Smooth muscle cell (in vitro differentiated cells): ENCODE measurements at regions not wholly inside any gene's neighbourhood (a gene's known extent, or its start where the extent isn't known, plus 50 kb on each side); places are given as distances from the start of the nearest gene placed in this dataset.

Experiments
- DNase-seq: peaks from one replicate; lab custom pipeline; 2025; ENCODE audit not compliant: unreplicated experiment; lab: John Stamatoyannopoulos, UW
- H2AFZ ChIP-seq: fragments of 200-600 bp; sonication (generic); 2 replicates; pipeline ENCODE4 v1.6.0; 2016; ENCODE audit warnings: antibody characterized with exemption, low read depth, mild to moderate bottlenecking
- H3F3A ChIP-seq: fragments of 200-600 bp; sonication (generic); 2 replicates; pipeline ENCODE4 v1.6.0; 2017; ENCODE audit warnings: antibody characterized with exemption, low read depth
- H3K27ac ChIP-seq: fragments of 200-600 bp; sonication (generic); 2 replicates; pipeline ENCODE4 v1.5.1; 2016; ENCODE audit warnings: low read depth, mild to moderate bottlenecking
- H3K27me3 ChIP-seq: fragments of 200-600 bp; sonication (generic); 2 replicates; pipeline ENCODE4 v1.6.1; 2016; ENCODE audit warnings: low read depth, mild to moderate bottlenecking
- H3K36me3 ChIP-seq: fragments of 200-600 bp; sonication (generic); 2 replicates; pipeline ENCODE4 v1.5.1; 2016; ENCODE audit warnings: low read depth
- H3K4me1 ChIP-seq: fragments of 200-600 bp; sonication (generic); 2 replicates; pipeline ENCODE4 v1.5.1; 2016; ENCODE audit warnings: low read depth
- H3K4me2 ChIP-seq: fragments of 200-600 bp; sonication (generic); 2 replicates; pipeline ENCODE4 v1.6.0; 2016; ENCODE audit warnings: mild to moderate bottlenecking
- H3K4me3 ChIP-seq: fragments of 200-600 bp; sonication (generic); 2 replicates; pipeline ENCODE4 v1.5.1; 2016; ENCODE audit warnings: mild to moderate bottlenecking
- H3K79me2 ChIP-seq: fragments of 200-600 bp; sonication (generic); 2 replicates; pipeline ENCODE4 v1.6.0; 2016; ENCODE audit warnings: low read depth, mild to moderate bottlenecking
- H3K9ac ChIP-seq: fragments of 200-600 bp; sonication (generic); 2 replicates; pipeline ENCODE4 v1.6.0; 2016; ENCODE audit warnings: low read depth
- H3K9me3 ChIP-seq: fragments of 200-600 bp; sonication (generic); replicated peaks from 2 replicates; pipeline ENCODE4 v1.5.1; 2016; ENCODE audit warnings: low read depth
- H4K20me1 ChIP-seq: fragments of 200-600 bp; sonication (generic); 2 replicates; pipeline ENCODE4 v1.6.0; 2016; ENCODE audit warnings: low read depth
- CTCF ChIP-seq: fragments of 200-600 bp; sonication (generic); IDR thresholded peaks from 2 replicates; pipeline ENCODE4 v1.5.1; 2017; ENCODE audit warnings: borderline replicate concordance, mild to moderate bottlenecking, antibody characterized with exemption; ENCODE audit not compliant: insufficient read depth, poor library complexity, severe bottlenecking
- WGBS: methylation state at CpG from one replicate; pipeline ENCODE4 v1.1.7; 2016; ENCODE audit warnings: low lambda C conversion rate; 5-methylcytosine and 5-hydroxymethylcytosine counted together

GRCh38 chr15:62296756-62297507 lies 131.8 kb upstream of the C2CD4B start:
- H3K27ac ChIP-seq = no peak overlapping the region
- no peak overlapping the region for H3K4me3 ChIP-seq
- TF ChIP-seq CTCF = no peak
- no peaks in the 10 kb centered on the region for H4K20me1 ChIP-seq
- no peak for DNase-seq
- no peak overlapping the region for H3K4me2 ChIP-seq
- H3K9me3 ChIP-seq = no peaks in the 10 kb centered on the region
- no peaks in the 10 kb centered on the region for H3K27me3 ChIP-seq
- H2AFZ ChIP-seq = no peak overlapping the region
- no peak overlapping the region for H3K9ac ChIP-seq
- H3K4me1 ChIP-seq = peaks cover 20% of the 10 kb centered on the region
- H3K79me2 ChIP-seq = no peaks in the 10 kb centered on the region
- H3F3A ChIP-seq = no peaks in the 10 kb centered on the region
- 50% methylated on average over 12 of the region's 12 CpGs for WGBS
- no peaks in the 10 kb centered on the region for H3K36me3 ChIP-seq

- no peaks in the 10 kb centered on the region for H3K27me3 ChIP-seq
- no peak overlapping the region for H3K4me2 ChIP-seq
- no peaks in the 10 kb centered on the region for H3F3A ChIP-seq
These were observed 132.4 kb upstream of the C2CD4B start for GRCh38 chr15:62297522-62297921.

GRCh38 chr15:62297933-62298332 lies 132.8 kb upstream of the C2CD4B start:
- H2AFZ ChIP-seq = no peak overlapping the region
- H3K9ac ChIP-seq = no peak overlapping the region
- WGBS = 88% methylated on average over 5 of the region's 5 CpGs
- H3K4me1 ChIP-seq = peaks cover 20% of the 10 kb centered on the region
- TF ChIP-seq CTCF = no peak
- H4K20me1 ChIP-seq = no peaks in the 10 kb centered on the region
- H3K4me2 ChIP-seq = no peak overlapping the region
- H3K27me3 ChIP-seq = no peaks in the 10 kb centered on the region
- no peak for DNase-seq
- no peaks in the 10 kb centered on the region for H3K79me2 ChIP-seq
- no peaks in the 10 kb centered on the region for H3K36me3 ChIP-seq
- no peak overlapping the region for H3K27ac ChIP-seq
- H3K4me3 ChIP-seq = no peak overlapping the region
- H3K9me3 ChIP-seq = no peaks in the 10 kb centered on the region
- H3F3A ChIP-seq = no peaks in the 10 kb centered on the region

More at GRCh38 chr15:62297522-62297921, 132.4 kb upstream of the C2CD4B start:
- Histone ChIP-seq H3K4me1 (peaks cover 20% of the 10 kb centered on the region), H3K9me3 (no peaks in the 10 kb centered on the region), H4K20me1 (no peaks in the 10 kb centered on the region), H3K4me3 (no peak overlapping the region), H3K79me2 (no peaks in the 10 kb centered on the region), H3K27ac (no peak overlapping the region), H3K9ac (no peak overlapping the region), H3K36me3 (no peaks in the 10 kb centered on the region), H2AFZ (no peak overlapping the region)
- TF ChIP-seq CTCF = no peak
- WGBS = 94% methylated on average over 1 of the region's 1 CpG
- no peak for DNase-seq

- H3K4me1 ChIP-seq = peaks cover 20% of the 10 kb centered on the region
- H3K9ac ChIP-seq = no peak overlapping the region
- WGBS = 92% methylated on average over 5 of the region's 5 CpGs
- no peak overlapping the region for H3K4me2 ChIP-seq
- H3K4me3 ChIP-seq = no peak overlapping the region
- DNase-seq = no peak
- no peak overlapping the region for H3K27ac ChIP-seq
- no peaks in the 10 kb centered on the region for H3K27me3 ChIP-seq
- H3K36me3 ChIP-seq = no peaks in the 10 kb centered on the region
- H4K20me1 ChIP-seq = no peaks in the 10 kb centered on the region
- no peaks in the 10 kb centered on the region for H3F3A ChIP-seq
- TF ChIP-seq CTCF = no peak
- no peak overlapping the region for H2AFZ ChIP-seq
- no peaks in the 10 kb centered on the region for H3K79me2 ChIP-seq
- H3K9me3 ChIP-seq = no peaks in the 10 kb centered on the region
These were observed 133.7 kb upstream of the C2CD4B start for GRCh38 chr15:62298811-62299210.
